GM23338 (cell line): ENCODE measurements at regions not wholly inside any gene's neighbourhood (a gene's known extent, or its start where the extent isn't known, plus 50 kb on each side); places are given as distances from the start of the nearest gene placed in this dataset.

ENCODE experiments used
- ATAC-seq: fragments of 200-7000 bp; cut with Tn5 transposase; 3 replicates; pipeline ENCODE4 v1.9.1; 2020
- DNase-seq: peaks from one replicate; pipeline ENCODE4 v3.0.0-alpha.2; 2015; ENCODE audit warnings: low spot score
- H2AFZ ChIP-seq: fragments of 200-600 bp; sonication (generic); 2 replicates; pipeline ENCODE4 v1.8.0; 2016; ENCODE audit warnings: antibody characterized with exemption, mild to moderate bottlenecking, moderate library complexity
- H3F3A ChIP-seq: fragments of 200-600 bp; sonication (generic); replicated peaks from 2 replicates; pipeline ENCODE4 v1.8.0; 2017; ENCODE audit warnings: antibody characterized with exemption, mixed run types, low read depth
- H3K27ac ChIP-seq: fragments of 200-600 bp; sonication (generic); 2 replicates; pipeline ENCODE4 v1.6.1; 2016; ENCODE audit warnings: low read depth
- H3K27me3 ChIP-seq: fragments of 200-600 bp; sonication (generic); 2 replicates; pipeline ENCODE4 v1.8.0; 2016; ENCODE audit warnings: mild to moderate bottlenecking, mixed run types, moderate library complexity; ENCODE audit not compliant: insufficient read depth
- H3K36me3 ChIP-seq: fragments of 200-600 bp; sonication (generic); 2 replicates; pipeline ENCODE4 v1.8.0; 2016; ENCODE audit warnings: mild to moderate bottlenecking; ENCODE audit not compliant: insufficient read depth
- H3K4me1 ChIP-seq: fragments of 200-600 bp; sonication (generic); 2 replicates; pipeline ENCODE4 v1.8.0; 2016; ENCODE audit warnings: mild to moderate bottlenecking, moderate library complexity; ENCODE audit not compliant: insufficient read depth
- H3K4me2 ChIP-seq: fragments of 200-600 bp; sonication (generic); 2 replicates; pipeline ENCODE4 v1.7.1; 2017; ENCODE audit warnings: mixed run types
- H3K4me3 ChIP-seq: fragments of 200-600 bp; sonication (generic); 2 replicates; pipeline ENCODE4 v1.6.1; 2016; ENCODE audit warnings: mixed run types
- H3K79me2 ChIP-seq: fragments of 200-600 bp; sonication (generic); replicated peaks from 2 replicates; pipeline ENCODE4 v1.8.0; 2017; ENCODE audit warnings: mild to moderate bottlenecking; ENCODE audit not compliant: insufficient read depth
- H3K9me2 ChIP-seq: fragments of 200-600 bp; sonication (generic); 2 replicates; pipeline ENCODE4 v1.8.0; 2017; ENCODE audit not compliant: insufficient read depth
- H4K20me1 ChIP-seq: fragments of 200-600 bp; sonication (generic); replicated peaks from 2 replicates; pipeline ENCODE4 v1.8.0; 2017; ENCODE audit warnings: mild to moderate bottlenecking; ENCODE audit not compliant: insufficient read depth
- H3K27ac Mint-ChIP-seq: 2 replicates; pipeline ENCODE4 v1.8.0; 2020; ENCODE audit warnings: inconsistent platforms, mild to moderate bottlenecking, moderate library complexity, mixed read lengths
- H3K27me3 Mint-ChIP-seq: 3 replicates; pipeline ENCODE4 v1.8.0; 2022; ENCODE audit warnings: low read depth, mild to moderate bottlenecking, moderate library complexity, mixed read lengths, inconsistent platforms; ENCODE audit not compliant: insufficient read depth, poor library complexity
- H3K36me3 Mint-ChIP-seq: 3 replicates; pipeline ENCODE4 v1.8.0; 2021; ENCODE audit warnings: low read depth, mild to moderate bottlenecking, inconsistent platforms, moderate library complexity, mixed read lengths
- H3K4me1 Mint-ChIP-seq: 3 replicates; pipeline ENCODE4 v1.8.0; 2020; ENCODE audit warnings: mild to moderate bottlenecking, inconsistent platforms, mixed read lengths
- H3K4me3 Mint-ChIP-seq: 3 replicates; pipeline ENCODE4 v1.8.0; 2021; ENCODE audit warnings: moderate library complexity, mild to moderate bottlenecking, inconsistent platforms, mixed read lengths
- H3K9me3 Mint-ChIP-seq: 3 replicates; pipeline ENCODE4 v1.8.0; 2020; ENCODE audit warnings: moderate library complexity, mild to moderate bottlenecking, inconsistent platforms, mixed read lengths
- CREB1 ChIP-seq: fragments of 250-450 bp; sonication (Bioruptor Pico); IDR thresholded peaks from 2 replicates; pipeline ENCODE4 v1.5.0; 2020; ENCODE audit warnings: low read depth, mild to moderate bottlenecking, moderate library complexity
- CTCF ChIP-seq, 2 experiments: fragments of 200-600 bp in 1 of 2; sonication (generic) in 1 of 2; conservative IDR thresholded peaks; 2 replicates each; pipeline versions ENCODE4 v1.5.1 to v1.6.1; 2016 to 2017; ENCODE audit warnings: antibody characterized with exemption in 2 of 2, low read depth in 2 of 2, mild to moderate bottlenecking in 2 of 2, moderate library complexity in 1 of 2
- ETS1 ChIP-seq: IDR thresholded peaks from 2 replicates; pipeline ENCODE4 v1.6.1; 2016; ENCODE audit warnings: antibody characterized with exemption
- EZH2 ChIP-seq: fragments of 200-600 bp; sonication (generic); IDR thresholded peaks from one replicate; pipeline ENCODE4 v1.8.0; 2017; ENCODE audit warnings: antibody characterized with exemption, mild to moderate bottlenecking, low read depth; ENCODE audit not compliant: unreplicated experiment
- EZH2phosphoT487 ChIP-seq: fragments of 200-600 bp; sonication (generic); IDR thresholded peaks from one replicate; pipeline ENCODE4 v1.8.1; 2018; ENCODE audit warnings: antibody characterized with exemption; ENCODE audit not compliant: unreplicated experiment
- JUNB ChIP-seq: IDR thresholded peaks from one replicate; pipeline ENCODE4 v1.6.1; 2016; ENCODE audit warnings: antibody characterized with exemption; ENCODE audit not compliant: unreplicated experiment
- NANOG ChIP-seq: IDR thresholded peaks from 2 replicates; pipeline ENCODE4 v1.6.1; 2016; ENCODE audit warnings: antibody characterized with exemption, borderline replicate concordance
- POLR2AphosphoS5 ChIP-seq: IDR thresholded peaks from 2 replicates; pipeline ENCODE4 v1.6.1; 2016; ENCODE audit warnings: antibody characterized with exemption, low read depth
- REST ChIP-seq: IDR thresholded peaks from one replicate; pipeline ENCODE4 v1.6.1; 2018; ENCODE audit warnings: antibody characterized with exemption; ENCODE audit not compliant: unreplicated experiment
- STAT1 ChIP-seq: IDR thresholded peaks from one replicate; pipeline ENCODE4 v1.6.1; 2016; ENCODE audit warnings: antibody characterized with exemption; ENCODE audit not compliant: unreplicated experiment
- ZNF114 ChIP-seq: fragments of 250-450 bp; sonication (Bioruptor Pico); IDR thresholded peaks from 2 replicates; pipeline ENCODE4 v1.5.0; 2020; ENCODE audit warnings: mild to moderate bottlenecking, moderate library complexity
- ZNF331 ChIP-seq: fragments of 250-450 bp; sonication (Bioruptor Pico); IDR thresholded peaks from 2 replicates; pipeline ENCODE4 v1.5.0; 2020; ENCODE audit warnings: low read depth, mild to moderate bottlenecking, moderate library complexity
- ZNF462 ChIP-seq: fragments of 250-450 bp; sonication (Bioruptor Pico); IDR thresholded peaks from 2 replicates; pipeline ENCODE4 v1.5.0; 2020; ENCODE audit warnings: mild to moderate bottlenecking, moderate library complexity

GRCh38 chr12:19726592-19726991 is 287.3 kb downstream of the AEBP2 start:
- DNase-seq (no peak), ATAC-seq (no peak)
- no peak overlapping the region for H3K27ac Mint-ChIP-seq
- Histone ChIP-seq H3F3A (no peaks in the 10 kb centered on the region), H3K4me2 (no peak overlapping the region), H3K9me2 (no peaks in the 10 kb centered on the region), H4K20me1 (no peaks in the 10 kb centered on the region), H3K36me3 (no peaks in the 10 kb centered on the region; the same call in 1 of the 2 replicates), H3K27ac (no peak overlapping the region), H3K4me1 (no peaks in the 10 kb centered on the region), H2AFZ (no peak overlapping the region), H3K27me3 (no peaks in the 10 kb centered on the region), H3K4me3 (no peak overlapping the region), H3K79me2 (no peaks in the 10 kb centered on the region)
- no peak overlapping the region for H3K4me3 Mint-ChIP-seq
- TF ChIP-seq NANOG (no peak), POLR2AphosphoS5 (no peak), ZNF462 (CRISPR knock-in tag) (no peak), CREB1 (CRISPR knock-in tag) (no peak), REST (no peak), EZH2phosphoT487 (no peak), STAT1 (no peak), EZH2 (no peak), ZNF114 (CRISPR knock-in tag) (no peak), ETS1 (no peak), CTCF (conservative IDR thresholded peaks at IDR 0.05; ENCODE audit: low read depth in 2 of 2) (no peak), ZNF331 (no peak), JUNB (no peak)
- no peaks in the 10 kb centered on the region for H3K4me1 Mint-ChIP-seq
- peaks cover 20% of the 10 kb centered on the region for H3K9me3 Mint-ChIP-seq
- peaks cover 3% of the 10 kb centered on the region for H3K36me3 Mint-ChIP-seq
- peaks cover 6% of the 10 kb centered on the region for H3K27me3 Mint-ChIP-seq
